ENCODE measurements at regions not wholly inside any gene's neighbourhood (a gene's known extent, or its start where the extent isn't known, plus 50 kb on each side); places are given as distances from the start of the nearest gene placed in this dataset.
"Not testable (repeated sequence)": the region's sequence is repeated elsewhere in the genome, so short reads cannot be mapped to it uniquely, and the experiment has no call there.

GRCh38 chr1:112855152-112855828 lies 100.7 kb downstream of the SLC16A1 start:
- no peak for DNase-seq (ENCODE audit: low spot score)

DNA sequence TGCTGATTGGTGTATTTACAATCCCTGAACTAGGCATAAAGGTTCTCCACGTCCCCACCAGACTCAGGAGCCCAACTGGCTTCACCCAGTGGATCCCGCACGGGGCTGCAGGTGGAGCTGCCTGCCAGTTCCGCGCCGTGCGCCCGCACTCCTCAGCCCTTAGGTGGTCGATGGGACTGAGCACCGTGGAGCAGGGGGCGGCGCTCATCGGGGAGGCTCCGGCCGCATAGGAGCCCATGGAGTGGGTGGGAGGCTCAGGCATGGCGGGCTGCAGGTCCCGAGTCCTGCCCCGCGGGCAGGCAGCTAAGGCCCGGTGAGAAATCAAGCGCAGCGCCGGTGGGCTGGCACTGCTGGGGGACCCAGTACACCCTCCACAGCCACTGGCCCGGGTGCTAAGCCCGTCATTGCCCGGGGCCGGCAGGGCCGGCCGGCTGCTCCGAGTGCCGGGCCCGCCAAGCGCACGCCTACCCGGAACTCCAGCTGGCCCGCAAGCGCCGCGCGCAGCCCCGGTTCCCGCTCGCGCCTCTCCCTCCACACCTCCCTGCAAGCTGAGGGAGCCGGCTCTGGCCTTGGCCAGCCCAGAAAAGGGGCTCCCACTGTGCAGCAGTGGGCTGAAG lies 101.5 kb downstream of the SLC16A1 start:
- DNase-seq (ENCODE audit: low spot score), result not testable (repeated sequence)

- DNase-seq (ENCODE audit: low spot score), result not testable (repeated sequence)
These were observed 102.1 kb downstream of the SLC16A1 start for GRCh38 chr1:112853915-112854314.

GRCh38 chr1:112852934-112853333 lies 103.1 kb downstream of the SLC16A1 start:
- no peak for DNase-seq (ENCODE audit: low spot score)

DNA sequence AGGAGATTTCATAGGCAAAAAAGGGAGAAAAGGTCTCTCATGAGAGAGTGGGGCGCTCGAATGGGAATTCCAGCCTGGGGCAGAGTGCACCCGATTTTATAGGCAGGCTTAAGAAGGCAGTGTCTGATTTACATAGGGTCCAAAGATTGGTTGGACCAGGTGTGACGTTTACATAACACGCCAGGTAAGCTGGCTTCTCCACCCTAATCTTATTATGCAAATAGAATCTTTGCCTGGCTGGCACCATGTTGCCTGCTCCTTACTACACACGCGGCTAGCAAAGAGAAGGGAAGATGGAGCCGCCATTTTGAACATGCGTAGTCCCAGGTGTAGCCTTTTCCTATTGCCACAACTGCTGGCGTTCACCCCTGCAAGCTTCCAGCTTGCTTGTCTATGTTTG lies 103.7 kb downstream of the SLC16A1 start:
- DNase-seq (ENCODE audit: low spot score), result no peak

- DNase-seq (ENCODE audit: low spot score), result no peak
These were observed 105.8 kb downstream of the SLC16A1 start for GRCh38 chr1:112850034-112850757.

DNA sequence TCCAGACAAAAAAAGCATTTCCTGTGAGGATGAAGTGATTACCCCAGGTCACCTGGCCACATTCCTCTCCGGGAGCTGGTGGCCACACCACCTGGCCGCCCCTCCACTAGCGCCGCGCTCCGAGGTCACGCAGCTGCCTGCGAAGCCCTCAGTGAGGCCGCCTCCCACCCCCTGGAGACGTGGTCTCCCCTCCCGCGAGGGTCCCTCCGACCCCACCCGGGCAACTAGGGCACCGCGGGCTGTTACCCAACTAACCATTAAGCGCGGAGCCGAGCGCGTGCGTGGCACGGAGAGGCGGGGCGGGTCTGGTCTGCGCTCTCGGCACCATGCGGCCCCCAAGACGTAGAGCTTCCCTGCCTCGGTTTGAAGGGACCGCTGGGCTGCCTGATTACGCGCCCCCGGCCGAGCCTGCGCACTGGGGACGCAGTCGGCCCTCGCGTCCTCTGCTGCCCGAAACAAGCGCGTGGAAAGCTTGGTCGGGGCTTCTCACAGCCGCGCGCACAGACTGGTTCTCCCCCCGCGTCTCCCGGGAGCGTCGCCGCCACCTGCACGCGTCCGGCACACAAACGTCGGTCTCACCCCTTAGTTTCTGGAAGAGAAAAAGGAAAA lies 106.5 kb downstream of the SLC16A1 start:
- peak; percentile 28 for DNase-seq (ENCODE audit: low spot score)

- no peak for DNase-seq (ENCODE audit: low spot score)
These were observed 114.2 kb downstream of the SLC16A1 start for GRCh38 chr1:112841825-112842224.

- DNase-seq (ENCODE audit: low spot score), result no peak
These were observed 115.1 kb downstream of the SLC16A1 start for GRCh38 chr1:112840631-112841624.

GRCh38 chr1:112836642-112837041 lies 119.4 kb downstream of the SLC16A1 start:
- no peak for DNase-seq (ENCODE audit: low spot score)

- DNase-seq (ENCODE audit: low spot score), result no peak
These were observed 118.7 kb upstream of the PPM1J start for GRCh38 chr1:112833806-112834205.

DNA sequence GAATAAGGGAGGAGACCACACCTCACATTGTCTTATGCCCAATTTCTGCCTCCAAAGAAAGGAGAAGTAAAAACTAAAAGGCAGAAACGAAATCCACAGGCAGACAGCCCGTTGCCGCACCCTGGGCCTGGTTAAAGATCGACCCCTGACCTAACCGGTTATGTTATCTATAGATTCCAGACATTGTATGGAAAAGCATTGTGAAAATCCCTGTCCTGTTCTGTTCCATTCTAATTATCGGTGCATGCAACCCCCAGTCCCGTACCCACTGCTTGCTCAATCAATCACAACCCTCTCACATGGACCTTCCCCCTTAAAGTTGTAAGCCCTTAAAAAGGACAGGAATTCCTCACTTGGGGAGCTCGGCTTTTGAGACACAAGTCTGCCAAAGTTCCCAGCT lies 117.1 kb upstream of the PPM1J start:
- not testable (repeated sequence) for DNase-seq (ENCODE audit: low spot score)

DNA sequence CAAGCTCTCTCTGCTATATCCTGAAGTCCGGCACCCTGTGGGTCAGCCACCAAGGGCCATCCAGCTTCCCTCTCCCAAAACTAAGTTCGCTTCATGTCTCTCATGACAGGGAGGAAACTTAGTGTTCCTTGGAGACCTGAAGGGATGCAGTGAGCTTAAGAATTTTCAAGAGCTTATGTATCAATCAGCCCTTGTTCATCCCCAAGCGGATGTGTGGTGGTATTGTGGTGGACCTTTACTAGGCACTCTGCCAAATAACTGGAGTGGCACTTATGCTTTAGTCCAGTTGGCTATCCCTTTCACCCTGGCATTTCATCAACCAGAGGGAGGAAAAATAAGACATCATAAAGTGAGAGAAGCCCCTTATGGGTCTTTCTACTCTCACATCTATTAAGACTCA lies 114.6 kb upstream of the PPM1J start:
- DNase-seq (ENCODE audit: low spot score), result not testable (repeated sequence)

DNA sequence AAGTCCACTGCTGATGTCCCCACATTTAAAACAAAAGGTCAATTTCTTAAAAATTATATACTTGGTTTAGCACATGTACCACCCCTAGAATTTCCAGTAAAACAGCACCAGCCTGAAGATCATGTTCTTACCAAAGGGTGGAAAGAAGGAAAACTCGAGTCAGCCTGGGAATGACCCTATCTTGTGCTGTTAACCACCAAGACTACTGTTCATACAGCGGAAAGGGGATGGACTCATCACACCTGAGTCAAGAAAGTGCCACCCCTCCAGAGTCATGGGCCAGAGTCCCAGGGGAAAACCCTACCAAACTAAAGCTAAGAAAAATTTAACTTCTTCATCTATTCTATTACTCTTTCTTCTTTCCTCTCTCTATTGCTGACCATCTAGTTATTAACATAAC lies 113.6 kb upstream of the PPM1J start:
- DNase-seq (ENCODE audit: low spot score), result no peak

DNA sequence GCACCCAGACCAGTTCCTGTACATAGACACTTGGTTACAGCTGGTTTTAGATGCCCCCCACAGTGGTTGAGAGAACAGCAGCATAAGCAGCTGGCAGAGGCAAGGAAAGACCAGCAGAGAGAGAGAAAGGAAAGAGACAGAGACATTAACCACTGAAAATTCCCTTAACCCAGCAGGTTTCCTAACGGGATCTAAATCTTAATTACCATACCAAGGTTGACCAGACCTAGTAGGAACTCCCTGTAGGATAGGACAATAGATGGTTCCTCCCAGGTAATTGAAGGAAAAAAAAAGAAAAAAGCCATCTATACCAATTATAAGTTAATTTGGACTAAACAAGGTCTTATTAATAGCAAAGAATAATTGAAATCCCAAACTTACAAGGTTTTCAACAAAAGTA lies 112.3 kb upstream of the PPM1J start:
- DNase-seq (ENCODE audit: low spot score), result not testable (repeated sequence)

GRCh38 chr1:112826217-112826944 lies 111.2 kb upstream of the PPM1J start:
- no peak for DNase-seq (ENCODE audit: low spot score)

DNA sequence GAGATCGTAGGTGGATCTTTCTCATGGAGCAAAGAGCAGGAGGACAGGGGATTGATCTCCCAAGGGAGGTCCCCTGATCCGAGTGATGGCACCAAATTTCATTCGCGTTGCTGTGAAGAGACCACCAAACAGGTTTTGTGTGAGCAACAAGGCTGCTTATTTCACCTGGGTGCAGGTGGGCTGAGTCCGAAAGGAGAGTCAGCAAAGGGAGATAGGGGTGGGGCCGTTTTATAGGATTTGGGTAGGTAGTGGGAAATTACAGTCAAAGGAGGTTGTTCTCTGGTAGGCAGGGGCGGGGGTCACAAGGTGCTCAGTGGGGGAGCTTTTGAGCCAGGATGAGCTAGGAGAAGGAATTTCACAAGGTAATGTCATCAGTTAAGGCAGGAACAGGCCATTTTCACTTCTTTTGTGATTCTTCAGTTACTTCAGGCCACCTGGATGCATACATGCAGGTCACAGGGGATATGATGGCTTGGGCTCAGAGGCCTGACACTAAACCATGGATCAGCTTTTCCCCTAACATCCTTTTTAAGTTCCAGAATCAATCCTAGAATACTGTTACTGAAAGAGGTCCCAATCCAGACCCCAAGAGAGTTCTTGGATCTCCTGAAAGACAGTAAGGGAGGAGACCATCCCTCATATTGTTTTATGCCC lies 110.6 kb upstream of the PPM1J start:
- not testable (repeated sequence) for DNase-seq (ENCODE audit: low spot score)

GRCh38 chr1:112825075-112825474 lies 109.9 kb upstream of the PPM1J start:
- DNase-seq (ENCODE audit: low spot score), result not testable (repeated sequence)

DNA sequence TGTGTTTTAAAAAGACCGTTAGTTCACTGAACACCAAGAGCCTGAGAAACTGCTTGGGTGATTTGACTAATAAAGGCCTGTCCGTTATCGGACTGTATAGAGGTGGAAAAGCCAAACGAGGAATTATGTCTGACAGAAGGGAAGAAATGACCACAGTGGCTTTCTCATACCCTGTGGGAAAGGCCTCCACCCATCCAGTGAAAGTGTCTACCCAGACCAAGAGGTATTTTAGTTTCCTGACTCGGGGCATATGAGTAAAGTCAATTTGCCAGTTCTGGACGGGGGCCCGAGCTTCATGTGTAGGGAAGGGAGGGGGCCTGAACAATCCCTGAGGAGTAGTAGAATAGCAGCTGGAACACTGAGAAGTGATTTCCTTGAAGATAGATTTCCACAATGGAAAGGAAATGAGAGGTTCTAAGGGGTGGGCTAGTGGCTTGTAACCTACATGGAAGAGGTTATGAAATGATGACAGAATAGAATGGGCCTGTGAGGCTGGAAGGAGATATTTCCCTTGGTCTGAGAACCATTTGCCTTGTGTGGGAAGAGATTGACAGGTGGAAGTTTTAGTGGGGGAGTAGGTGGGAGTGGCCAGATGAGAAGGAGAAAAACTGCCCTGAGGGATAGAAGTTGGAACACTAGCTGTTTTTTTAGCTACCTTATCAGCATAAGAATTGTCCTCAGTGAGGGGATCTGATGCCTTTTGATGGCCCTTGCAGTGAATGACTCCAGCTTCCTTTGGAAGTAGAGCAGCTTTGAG lies 106.4 kb upstream of the PPM1J start:
- DNase-seq (ENCODE audit: low spot score), result not testable (repeated sequence)

Data from cerebellar cortex (tissue), 1 donor.